GM19467 (cell line): ENCODE measurements at regions not wholly inside any gene's neighbourhood (a gene's known extent, or its start where the extent isn't known, plus 50 kb on each side); places are given as distances from the start of the nearest gene placed in this dataset.

Experiments used
- ATAC-seq: cut with Tn5 transposase; IDR thresholded peaks from one replicate; pipeline ENCODE4 v1.9.1; 2021; ENCODE audit warnings: mild to moderate bottlenecking, moderate library complexity; ENCODE audit not compliant: unreplicated experiment

DNA sequence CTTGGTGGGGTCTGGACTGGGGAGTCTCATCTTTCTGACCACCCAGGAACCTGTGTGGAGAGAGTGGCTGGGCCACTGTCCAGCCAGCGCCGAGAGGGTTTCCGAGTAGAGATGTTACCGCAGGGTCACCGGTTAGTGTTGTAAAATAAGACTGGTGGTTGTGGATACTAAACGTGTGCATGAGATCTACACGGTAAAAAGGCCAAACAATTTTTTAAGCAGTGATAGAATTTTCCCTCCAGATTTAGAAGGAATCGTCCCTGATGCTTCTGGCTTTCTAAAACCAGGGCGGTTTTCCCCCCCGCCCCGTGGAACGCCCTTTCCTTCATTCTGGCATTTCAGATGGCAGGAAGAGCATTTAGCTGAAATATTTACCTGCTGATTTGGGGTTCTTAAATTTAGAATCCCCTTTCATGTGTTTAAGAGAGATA lies 72.6 kb upstream of the PPARA start:
- no peak for ATAC-seq

- no peak for ATAC-seq
These were observed 71.9 kb upstream of the PPARA start for GRCh38 chr22:46078241-46079092.

DNA sequence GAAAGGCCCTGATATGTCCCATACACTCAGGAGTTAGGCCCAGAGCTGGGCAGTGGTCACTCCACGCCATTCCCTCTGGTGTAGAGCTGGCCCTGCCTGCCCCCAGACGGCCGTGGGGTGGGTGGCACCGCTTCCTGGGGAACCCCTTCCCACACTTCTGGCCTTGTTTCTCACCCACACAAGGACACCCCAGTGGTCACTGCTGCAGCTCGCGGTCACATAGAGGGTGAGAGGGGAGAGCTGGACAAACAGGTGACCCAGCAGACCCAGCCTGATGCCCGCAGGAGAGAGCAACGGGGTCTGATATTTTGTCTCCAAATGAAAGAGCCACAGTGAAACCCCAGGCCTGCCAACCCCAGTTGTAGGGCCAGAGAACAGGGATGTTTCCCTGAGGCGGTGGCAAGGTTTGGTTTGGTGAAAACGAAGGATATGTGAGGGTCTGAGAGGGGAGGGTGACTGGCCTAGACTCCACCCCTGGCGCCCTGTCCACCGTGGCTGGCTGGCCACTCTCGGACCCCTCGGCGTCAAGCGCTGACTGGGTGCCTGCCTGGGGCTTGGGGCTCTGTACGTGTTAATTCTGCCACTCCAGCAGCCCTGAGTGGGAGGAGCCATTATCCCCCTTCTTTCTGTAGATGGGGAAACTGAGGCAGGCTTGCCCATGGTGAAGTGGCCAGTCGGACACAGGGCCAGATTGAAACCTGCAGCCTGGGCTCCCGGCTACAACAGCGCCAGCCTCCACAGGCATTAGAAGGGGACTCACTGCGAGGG lies 71.0 kb upstream of the PPARA start:
- no peak for ATAC-seq

DNA sequence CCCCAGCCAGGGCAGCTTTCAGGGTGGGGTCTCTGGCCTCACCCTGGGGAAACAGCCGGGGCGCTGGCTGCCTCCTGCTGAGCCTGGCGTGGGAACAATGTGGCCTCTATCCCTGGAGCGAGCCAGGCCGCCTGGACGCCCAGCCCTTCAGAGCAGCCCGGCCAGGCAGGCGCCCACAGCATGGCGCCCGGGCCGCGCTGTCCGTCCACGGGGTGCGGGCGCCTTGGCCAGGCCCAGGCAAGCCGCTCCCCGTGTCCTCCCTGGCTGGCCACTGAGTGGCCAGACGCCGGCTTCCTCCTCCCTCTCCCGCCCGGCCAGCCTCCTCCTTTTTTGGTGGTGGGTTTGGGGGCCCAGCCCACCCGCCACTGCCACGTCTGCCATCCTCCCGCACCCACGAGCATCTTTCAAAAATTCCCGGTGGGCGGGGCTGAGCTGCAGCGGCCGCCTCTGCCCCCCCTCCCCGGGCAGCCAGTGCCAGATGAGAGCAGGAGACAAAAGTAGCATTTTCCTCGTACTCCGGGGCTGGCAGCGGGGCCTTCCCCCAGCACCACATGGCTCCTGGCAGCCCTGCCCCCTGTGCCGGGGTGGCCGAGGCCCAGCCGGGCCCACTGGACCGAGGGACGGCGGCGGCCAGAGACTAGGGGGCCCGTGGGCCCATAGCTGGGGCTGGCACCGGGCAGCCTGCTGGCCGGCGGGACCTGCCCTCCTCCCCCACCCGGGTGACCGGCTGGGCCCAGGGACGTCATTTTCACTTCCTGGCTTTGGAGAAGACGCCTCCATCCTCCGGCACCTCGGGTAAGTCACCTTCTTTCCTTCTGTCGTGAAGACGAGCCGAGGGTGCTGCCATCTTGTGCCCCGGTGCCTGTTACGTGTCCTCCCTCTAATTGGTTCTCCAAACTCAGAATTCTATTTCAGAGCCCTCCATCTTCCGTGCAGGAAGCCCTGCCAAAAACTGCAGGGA lies 70.2 kb upstream of the PPARA start:
- ATAC-seq: no peak

DNA sequence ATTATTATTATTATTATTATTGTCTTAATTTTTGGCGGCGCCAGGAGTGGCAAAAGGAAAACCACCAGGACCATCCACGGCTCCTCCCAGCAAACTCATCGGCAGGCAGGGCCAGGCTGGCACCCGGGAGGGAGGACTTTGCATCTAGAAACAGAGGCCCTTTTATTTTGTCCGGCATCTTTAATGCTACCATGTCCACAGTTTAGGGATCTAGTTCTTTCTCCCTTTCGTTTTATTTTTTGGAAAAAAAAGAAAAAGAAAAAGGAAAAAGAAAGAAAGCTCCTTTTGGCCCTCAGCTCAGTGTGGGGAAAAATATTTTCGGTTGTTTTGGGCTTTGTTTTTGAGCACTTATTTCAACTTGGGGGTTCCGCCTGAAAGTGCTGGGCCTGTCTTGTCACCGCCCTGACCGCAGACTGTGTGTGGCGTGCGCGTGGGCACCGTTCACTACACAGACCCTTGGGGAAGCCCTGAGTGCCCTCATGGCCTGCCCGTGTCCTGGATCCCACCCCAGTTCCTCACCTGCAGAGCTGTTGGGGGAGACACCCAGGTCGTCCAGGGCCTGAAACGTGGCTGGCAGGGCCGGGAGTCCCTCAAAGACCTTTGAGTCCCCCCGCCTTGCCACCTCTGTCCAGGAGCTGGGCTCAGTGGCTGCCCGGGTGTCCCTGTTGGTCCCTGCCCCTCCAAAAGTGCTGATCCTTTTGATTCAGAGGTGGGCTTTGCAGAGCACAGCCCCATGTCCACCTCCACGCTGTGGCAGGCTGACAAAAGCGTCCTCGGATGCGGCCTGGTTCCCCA lies 69.1 kb upstream of the PPARA start:
- ATAC-seq: no peak

GRCh38 chr22:46081831-46082210 lies 68.5 kb upstream of the PPARA start:
- no peak for ATAC-seq

DNA sequence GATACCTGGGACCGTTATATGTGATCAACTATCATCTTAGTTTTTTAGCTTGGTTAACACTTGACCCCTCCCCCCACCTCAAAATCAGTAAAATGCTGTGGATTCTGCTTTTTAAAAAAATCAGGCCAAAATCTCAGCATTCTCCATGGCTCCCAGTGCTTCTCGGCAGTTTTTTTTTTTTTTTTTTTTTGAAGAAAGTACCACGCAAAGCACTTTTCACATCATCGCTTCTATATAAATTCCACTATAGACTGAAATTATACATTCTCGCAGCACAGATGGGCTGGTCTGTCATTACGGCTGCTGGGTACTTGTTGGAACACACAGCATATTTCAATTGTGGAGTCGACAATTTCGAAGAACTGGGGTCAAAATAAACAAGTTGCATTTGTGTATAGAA lies 67.7 kb upstream of the PPARA start:
- ATAC-seq: no peak

DNA sequence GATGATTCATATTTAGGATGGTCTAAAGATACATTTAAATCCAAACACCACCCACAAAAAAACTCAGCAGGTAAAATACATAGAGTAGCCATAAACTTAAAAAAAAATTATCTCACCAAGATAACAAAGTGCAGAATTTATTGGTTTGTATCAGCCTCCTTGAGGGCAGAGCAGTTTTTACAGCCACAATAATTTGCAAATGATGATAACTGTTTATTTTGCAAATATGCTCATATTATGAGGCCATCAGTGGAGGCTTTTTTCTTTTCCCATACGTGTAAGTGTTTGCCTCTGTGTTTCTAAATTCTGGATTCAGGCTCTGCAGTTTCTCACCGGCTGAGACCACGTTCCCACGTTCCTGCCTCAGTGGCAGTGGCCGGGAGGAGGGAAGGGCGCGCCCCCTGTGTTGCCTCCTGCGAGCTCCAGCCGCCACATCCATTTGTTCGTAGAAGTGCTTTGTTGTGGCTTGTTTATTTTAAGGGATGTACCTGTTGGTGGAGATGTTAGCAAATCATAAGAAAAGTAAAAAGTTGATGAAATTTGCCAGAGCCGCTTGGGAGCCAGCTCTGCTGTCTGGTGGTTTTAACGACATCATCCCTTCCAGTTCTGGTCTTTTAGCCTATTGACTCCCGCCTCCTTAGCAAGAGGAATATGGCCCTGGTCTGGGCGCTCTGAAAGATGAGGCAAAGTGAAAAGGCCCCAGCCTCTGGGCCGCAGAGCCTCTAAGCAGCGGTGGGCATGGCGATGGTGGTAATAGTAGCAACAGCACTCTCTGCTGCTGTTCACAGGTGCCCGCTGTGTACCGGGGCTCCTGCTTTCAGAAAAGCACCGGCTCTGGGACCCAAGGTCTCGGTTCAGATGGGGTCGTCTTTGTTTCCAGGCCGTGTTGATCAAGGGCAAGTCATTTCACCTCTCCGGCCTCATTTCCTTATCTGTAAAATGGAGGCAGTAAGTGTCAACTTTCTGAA lies 66.7 kb upstream of the PPARA start:
- no peak for ATAC-seq

GRCh38 chr22:46084376-46084775 lies 66.0 kb upstream of the PPARA start:
- ATAC-seq: no peak

GRCh38 chr22:46084943-46085827 lies 65.1 kb upstream of the PPARA start:
- no peak for ATAC-seq

- no peak for ATAC-seq
These were observed 64.3 kb upstream of the PPARA start for GRCh38 chr22:46085828-46086576.

DNA sequence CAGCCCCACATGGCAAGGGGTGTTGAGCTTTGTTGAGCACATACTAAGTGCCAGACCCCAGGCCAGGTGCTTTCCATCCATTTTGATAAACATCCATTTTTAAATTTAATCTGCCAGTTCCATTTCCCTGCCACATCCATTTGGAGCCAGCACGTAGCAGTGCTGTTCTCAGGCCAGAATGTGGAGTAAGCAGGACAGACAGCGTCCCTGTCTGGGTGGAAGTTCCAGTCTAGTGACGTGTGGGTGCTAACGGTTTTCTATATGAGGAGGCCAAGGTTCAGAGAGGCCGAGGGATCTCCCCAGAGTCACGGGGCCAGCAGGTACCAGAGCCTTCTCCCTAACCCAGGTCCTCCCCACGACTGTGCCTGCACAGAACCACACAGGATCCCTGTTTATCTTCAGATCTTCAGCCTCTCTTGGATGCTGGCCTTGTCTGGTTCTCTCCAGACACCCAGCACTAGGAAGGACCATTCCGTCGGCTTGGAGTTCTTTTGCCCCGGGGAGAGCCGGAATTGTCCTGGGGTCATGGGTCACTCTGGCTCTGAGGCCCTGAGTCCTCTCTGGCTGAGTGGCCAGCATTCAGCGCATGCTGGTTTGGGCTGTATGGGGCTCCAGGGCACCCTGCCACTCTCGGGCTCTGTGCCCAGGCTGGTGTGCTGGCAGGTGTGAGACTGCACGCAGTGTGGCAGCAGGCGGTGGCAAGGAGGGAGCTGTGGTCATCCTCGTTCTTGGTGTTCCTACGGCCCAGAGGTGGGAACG lies 63.6 kb upstream of the PPARA start:
- no peak for ATAC-seq

GRCh38 chr22:46087336-46087690 lies 63.0 kb upstream of the PPARA start:
- no peak for ATAC-seq

DNA sequence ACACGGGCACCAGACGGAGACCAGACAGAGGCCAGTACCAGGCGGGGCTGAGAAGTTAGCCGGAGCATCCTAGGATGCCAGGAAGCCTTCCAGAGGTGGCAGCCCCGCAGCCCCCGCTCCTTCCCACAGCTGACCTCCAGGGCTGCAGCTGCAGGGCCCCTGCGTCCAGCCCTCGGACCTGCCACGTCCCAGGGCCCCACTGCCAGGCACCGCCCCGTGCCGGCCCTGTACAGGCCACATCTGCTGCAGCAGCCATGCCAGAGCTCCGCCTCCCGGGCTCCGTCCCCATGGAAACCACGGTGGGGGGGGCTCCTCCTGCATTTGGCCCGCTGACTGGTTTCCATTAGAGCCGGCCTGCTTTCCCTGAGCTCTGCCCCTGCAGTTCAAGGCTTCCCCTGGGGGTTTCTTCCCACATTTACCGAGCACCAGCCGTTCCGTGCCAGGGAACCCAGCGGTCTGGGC lies 62.5 kb upstream of the PPARA start:
- no peak for ATAC-seq

GRCh38 chr22:46088541-46089311 lies 61.6 kb upstream of the PPARA start:
- ATAC-seq: no peak
